Adrenal gland (tissue), 5 donors: ENCODE measurements at regions not wholly inside any gene's neighbourhood (a gene's known extent, or its start where the extent isn't known, plus 50 kb on each side); places are given as distances from the start of the nearest gene placed in this dataset.

Experiments
- CTCF ChIP-seq, 6 experiments: fragments of 450-650 bp in 4 of 6; fragments of 200-600 bp in 2 of 6; sonication (generic) in 1 of 6; IDR thresholded peaks; 1 replicate in 5 of 6; 2 replicates in 1 of 6; pipeline versions ENCODE4 v1.5.1 to v1.8.0; 2016 to 2021; ENCODE audit warnings: antibody characterized with exemption in 6 of 6, mild to moderate bottlenecking in 2 of 6, moderate library complexity in 1 of 6
- POLR2A ChIP-seq, 2 donors: fragments of 450-650 bp; IDR thresholded peaks; one replicate each; pipeline ENCODE4 v1.6.1; 2017; ENCODE audit warnings: antibody characterized with exemption in 2 of 2, mild to moderate bottlenecking in 2 of 2, moderate library complexity in 1 of 2
- donor health status: DM: no; HTN: no; CAD: no.

DNA sequence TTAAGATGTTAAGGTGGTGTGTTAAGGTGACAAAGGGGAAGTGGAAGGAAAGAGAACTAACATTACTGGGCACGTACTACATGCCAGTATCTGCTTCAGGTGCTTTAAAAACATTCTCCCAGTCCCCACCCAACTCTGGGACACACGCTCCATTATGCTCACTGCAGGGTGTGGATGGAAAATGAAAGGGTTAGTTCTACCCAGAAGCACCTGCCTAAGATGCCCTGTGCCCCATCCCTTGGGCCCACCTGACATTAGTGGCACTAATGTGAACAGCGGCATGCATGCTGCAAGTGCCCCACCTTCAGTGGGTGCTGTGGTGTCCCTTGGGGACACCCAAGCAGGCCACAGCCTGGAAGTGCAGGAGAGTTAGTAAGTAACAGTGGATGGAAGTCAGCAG is 82.9 kb upstream of the CXADR start:
- TF ChIP-seq CTCF (IDR thresholded peaks at IDR 0.05) (no peak), POLR2A (IDR thresholded peaks at IDR 0.05) (no peak)
